Ectodermal cell (in vitro differentiated cells): ENCODE measurements at regions not wholly inside any gene's neighbourhood (a gene's known extent, or its start where the extent isn't known, plus 50 kb on each side); places are given as distances from the start of the nearest gene placed in this dataset.

Source experiments
- H3K27ac ChIP-seq: 2 replicates; pipeline ENCODE4 v1.7.0; 2013; ENCODE audit warnings: mild to moderate bottlenecking, low read depth, low read length; ENCODE audit not compliant: insufficient read depth, poor library complexity, severe bottlenecking
- H3K27me3 ChIP-seq: 2 replicates; pipeline ENCODE4 v1.7.0; 2013; ENCODE audit warnings: mild to moderate bottlenecking, low read length; ENCODE audit not compliant: insufficient read depth, control insufficient read depth, poor library complexity, severe bottlenecking
- H3K36me3 ChIP-seq: one replicate; pipeline ENCODE4 v1.7.0; 2013; ENCODE audit warnings: low read length; ENCODE audit not compliant: control insufficient read depth, insufficient read depth
- H3K4me1 ChIP-seq: one replicate; pipeline ENCODE4 v1.7.0; 2013; ENCODE audit warnings: low read length; ENCODE audit not compliant: control insufficient read depth, insufficient read depth
- H3K4me3 ChIP-seq: 2 replicates; pipeline ENCODE4 v1.7.0; 2013; ENCODE audit warnings: low read depth, low read length, control low read depth; ENCODE audit not compliant: insufficient read depth
- H3K9me3 ChIP-seq: 2 replicates; pipeline ENCODE4 v1.7.0; 2013; ENCODE audit warnings: mild to moderate bottlenecking, low read length, moderate library complexity; ENCODE audit not compliant: control insufficient read depth
- WGBS, 2 experiments: methylation state at CpG; one replicate each; pipeline ENCODE4 v1.1.7; 2013; ENCODE audit warnings: missing lambda C conversion rate in 2 of 2; 5-methylcytosine and 5-hydroxymethylcytosine counted together

GRCh38 chr13:66212511-66212910 lies 1017.6 kb downstream of the PCDH9 start:
- H3K27ac ChIP-seq: no peak overlapping the region
- H3K36me3 ChIP-seq: no peaks in the 10 kb centered on the region
- H3K9me3 ChIP-seq: no peaks in the 10 kb centered on the region
- WGBS, 2 experiments: 93 to 97% methylated on average over 1 of the region's 1 CpG
- H3K4me3 ChIP-seq: no peak overlapping the region
- peaks cover 6% of the 10 kb centered on the region for H3K27me3 ChIP-seq
- H3K4me1 ChIP-seq: no peaks in the 10 kb centered on the region

GRCh38 chr13:66210677-66211076 lies 1019.5 kb downstream of the PCDH9 start:
- H3K27ac ChIP-seq: no peak overlapping the region
- H3K9me3 ChIP-seq: no peaks in the 10 kb centered on the region
- 94 to 96% methylated on average over 3 of the region's 3 CpGs for WGBS, 2 experiments
- H3K4me1 ChIP-seq: no peaks in the 10 kb centered on the region
- H3K27me3 ChIP-seq: no peaks in the 10 kb centered on the region
- no peak overlapping the region for H3K4me3 ChIP-seq
- no peaks in the 10 kb centered on the region for H3K36me3 ChIP-seq

- no peak overlapping the region for H3K27ac ChIP-seq
- H3K4me1 ChIP-seq: no peaks in the 10 kb centered on the region
- no peaks in the 10 kb centered on the region for H3K27me3 ChIP-seq
- 88% methylated on average over 2 of the region's 3 CpGs; no CpG with 5 or more reads in 1 of the 2 experiments for WGBS, 2 experiments
- H3K4me3 ChIP-seq: no peak overlapping the region
- H3K36me3 ChIP-seq: no peaks in the 10 kb centered on the region
- H3K9me3 ChIP-seq: no peaks in the 10 kb centered on the region
Measured at GRCh38 chr13:66208589-66208988, 1021.5 kb downstream of the PCDH9 start.

- Histone ChIP-seq H3K4me3 (no peak overlapping the region), H3K4me1 (no peaks in the 10 kb centered on the region)
Measured at GRCh38 chr13:66207610-66208009, 1022.5 kb downstream of the PCDH9 start.

GRCh38 chr13:66205807-66206206 lies 1024.3 kb downstream of the PCDH9 start:
- Histone ChIP-seq H3K27me3 (no peaks in the 10 kb centered on the region), H3K36me3 (no peaks in the 10 kb centered on the region), H3K4me3 (no peak overlapping the region), H3K27ac (no peak overlapping the region), H3K4me1 (no peaks in the 10 kb centered on the region), H3K9me3 (no peaks in the 10 kb centered on the region)
- WGBS, 2 experiments: 42 to 49% methylated on average over 2 of the region's 2 CpGs

More at GRCh38 chr13:66207610-66208009, 1022.5 kb downstream of the PCDH9 start:
- Histone ChIP-seq H3K27ac (no peak overlapping the region), H3K27me3 (no peaks in the 10 kb centered on the region), H3K36me3 (no peaks in the 10 kb centered on the region), H3K9me3 (no peaks in the 10 kb centered on the region)
- 89 to 91% methylated on average over 1 of the region's 1 CpG for WGBS, 2 experiments

GRCh38 chr13:66200555-66200954 lies 1029.6 kb downstream of the PCDH9 start:
- Histone ChIP-seq H3K4me3 (no peak overlapping the region), H3K4me1 (no peaks in the 10 kb centered on the region), H3K9me3 (no peaks in the 10 kb centered on the region), H3K36me3 (no peaks in the 10 kb centered on the region), H3K27ac (no peak overlapping the region), H3K27me3 (no peaks in the 10 kb centered on the region)

- H3K27me3 ChIP-seq: no peaks in the 10 kb centered on the region
- H3K4me1 ChIP-seq: no peaks in the 10 kb centered on the region
Measured at GRCh38 chr13:66195238-66195637, 1034.9 kb downstream of the PCDH9 start.

GRCh38 chr13:66189986-66190385 lies 1040.2 kb downstream of the PCDH9 start:
- Histone ChIP-seq H3K9me3 (no peaks in the 10 kb centered on the region), H3K4me1 (no peaks in the 10 kb centered on the region), H3K27me3 (no peaks in the 10 kb centered on the region), H3K27ac (no peak overlapping the region), H3K36me3 (no peaks in the 10 kb centered on the region), H3K4me3 (no peak overlapping the region)
- WGBS, 2 experiments: 59% methylated on average over 1 of the region's 1 CpG; no CpG with 5 or more reads in 1 of the 2 experiments

More at GRCh38 chr13:66195238-66195637, 1034.9 kb downstream of the PCDH9 start:
- Histone ChIP-seq H3K27ac (no peak overlapping the region), H3K9me3 (no peaks in the 10 kb centered on the region), H3K4me3 (no peak overlapping the region), H3K36me3 (no peaks in the 10 kb centered on the region)
- WGBS, 2 experiments: 100% methylated on average over 1 of the region's 1 CpG; no CpG with 5 or more reads in 1 of the 2 experiments

- WGBS, 2 experiments: 84 to 94% methylated on average over 2 of the region's 2 CpGs
- no peak overlapping the region for H3K4me3 ChIP-seq
- H3K4me1 ChIP-seq: no peaks in the 10 kb centered on the region
- H3K27me3 ChIP-seq: no peaks in the 10 kb centered on the region
- H3K27ac ChIP-seq: no peak overlapping the region
- no peaks in the 10 kb centered on the region for H3K36me3 ChIP-seq
- no peaks in the 10 kb centered on the region for H3K9me3 ChIP-seq
Measured at GRCh38 chr13:66180836-66181235, 1049.3 kb downstream of the PCDH9 start.

GRCh38 chr13:66171920-66172319 lies 1058.2 kb downstream of the PCDH9 start:
- no peaks in the 10 kb centered on the region for H3K4me1 ChIP-seq
- no peak overlapping the region for H3K4me3 ChIP-seq
- H3K36me3 ChIP-seq: no peaks in the 10 kb centered on the region
- no peaks in the 10 kb centered on the region for H3K27me3 ChIP-seq
- no peaks in the 10 kb centered on the region for H3K9me3 ChIP-seq
- H3K27ac ChIP-seq: no peak overlapping the region
- WGBS, 2 experiments: 80 to 94% methylated on average over 1 of the region's 1 CpG

- 57 to 77% methylated on average over 2 of the region's 2 CpGs for WGBS, 2 experiments
- Histone ChIP-seq H3K27me3 (no peaks in the 10 kb centered on the region), H3K9me3 (no peaks in the 10 kb centered on the region), H3K4me3 (no peak overlapping the region), H3K4me1 (no peaks in the 10 kb centered on the region), H3K27ac (no peak overlapping the region), H3K36me3 (no peaks in the 10 kb centered on the region)
Measured at GRCh38 chr13:66162470-66162869, 1067.7 kb downstream of the PCDH9 start.
